ENCODE measurements at regions not wholly inside any gene's neighbourhood (a gene's known extent, or its start where the extent isn't known, plus 50 kb on each side); places are given as distances from the start of the nearest gene placed in this dataset.
"Not testable (repeated sequence)": the region's sequence is repeated elsewhere in the genome, so short reads cannot be mapped to it uniquely, and the experiment has no call there.

- peak; percentile 25 for DNase-seq (ENCODE audit: low read depth)
- H3K4me3 ChIP-seq (ENCODE audit: low read length) = no peak overlapping the region
- TF ChIP-seq CTCF (conservative IDR thresholded peaks at IDR 0.05; ENCODE audit: low read depth, low read length) = peak; percentile 88
Measured at GRCh38 chr16:27639561-27640276, 89.8 kb downstream of the KATNIP start.

GRCh38 chr16:27640277-27640600, 90.3 kb downstream of the KATNIP start:
- no peak for TF ChIP-seq CTCF (conservative IDR thresholded peaks at IDR 0.05; ENCODE audit: low read depth, low read length)
- no peak for DNase-seq (ENCODE audit: low read depth)
- H3K4me3 ChIP-seq (ENCODE audit: low read length) = no peak overlapping the region

- no peak for DNase-seq (ENCODE audit: low read depth)
- TF ChIP-seq CTCF (conservative IDR thresholded peaks at IDR 0.05; ENCODE audit: low read depth, low read length) = no peak
- H3K4me3 ChIP-seq (ENCODE audit: low read length) = no peak overlapping the region
Measured at GRCh38 chr16:27641260-27641659, 91.3 kb downstream of the KATNIP start.

GRCh38 chr16:27641734-27642415, 91.9 kb downstream of the KATNIP start:
- DNase-seq (ENCODE audit: low read depth); H3K4me3 ChIP-seq (ENCODE audit: low read length): not testable (repeated sequence)

- H3K4me3 ChIP-seq (ENCODE audit: low read length) = no peak overlapping the region
- DNase-seq (ENCODE audit: low read depth) = no peak
- peak; percentile 43 for TF ChIP-seq CTCF (conservative IDR thresholded peaks at IDR 0.05; ENCODE audit: low read depth, low read length)
Measured at GRCh38 chr16:27642756-27643155, 92.8 kb downstream of the KATNIP start.

- no peak for TF ChIP-seq CTCF (conservative IDR thresholded peaks at IDR 0.05; ENCODE audit: low read depth, low read length)
- no peak for DNase-seq (ENCODE audit: low read depth)
Measured at GRCh38 chr16:27644165-27644564, 94.2 kb downstream of the KATNIP start.

GRCh38 chr16:27645396-27645795, 95.5 kb downstream of the KATNIP start:
- no peak for DNase-seq (ENCODE audit: low read depth)
- H3K4me3 ChIP-seq (ENCODE audit: low read length) = no peak overlapping the region
- TF ChIP-seq CTCF (conservative IDR thresholded peaks at IDR 0.05; ENCODE audit: low read depth, low read length) = no peak

More at GRCh38 chr16:27644165-27644564, 94.2 kb downstream of the KATNIP start:
- H3K4me3 ChIP-seq (ENCODE audit: low read length) = no peak overlapping the region

Measured in retinal pigment epithelial cell (primary cell).